GM19023 (cell line): ENCODE measurements at regions not wholly inside any gene's neighbourhood (a gene's known extent, or its start where the extent isn't known, plus 50 kb on each side); places are given as distances from the start of the nearest gene placed in this dataset.

Source experiments
- ATAC-seq: cut with Tn5 transposase; IDR thresholded peaks from one replicate; pipeline ENCODE4 v1.9.1; 2021; ENCODE audit warnings: mild to moderate bottlenecking, moderate library complexity; ENCODE audit not compliant: unreplicated experiment

DNA sequence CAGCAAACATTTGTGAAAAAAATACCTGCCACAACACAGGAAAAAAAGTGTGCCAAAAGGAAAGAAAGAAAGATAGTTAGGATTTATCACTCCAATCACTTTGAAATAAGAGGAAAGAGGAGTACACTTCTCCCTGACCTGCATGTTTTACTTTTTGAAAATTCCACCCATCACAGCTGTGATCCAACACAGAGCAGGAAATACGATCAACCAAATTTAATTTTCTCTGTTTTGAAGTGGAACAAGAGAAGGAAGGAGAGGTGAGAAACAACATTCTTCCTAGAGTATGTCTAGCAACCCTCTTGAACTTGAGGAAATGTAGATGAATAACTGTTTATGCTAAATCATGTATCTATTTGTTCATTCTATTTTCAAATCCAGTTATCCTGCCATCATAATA, 284.7 kb upstream of the SYT1 start:
- ATAC-seq: no peak

- no peak for ATAC-seq
Measured at GRCh38 chr12:78580296-78580695, 284.3 kb upstream of the SYT1 start.

GRCh38 chr12:78584695-78585094, 279.9 kb upstream of the SYT1 start:
- no peak for ATAC-seq

- no peak for ATAC-seq
Measured at GRCh38 chr12:78585132-78585531, 279.4 kb upstream of the SYT1 start.

DNA sequence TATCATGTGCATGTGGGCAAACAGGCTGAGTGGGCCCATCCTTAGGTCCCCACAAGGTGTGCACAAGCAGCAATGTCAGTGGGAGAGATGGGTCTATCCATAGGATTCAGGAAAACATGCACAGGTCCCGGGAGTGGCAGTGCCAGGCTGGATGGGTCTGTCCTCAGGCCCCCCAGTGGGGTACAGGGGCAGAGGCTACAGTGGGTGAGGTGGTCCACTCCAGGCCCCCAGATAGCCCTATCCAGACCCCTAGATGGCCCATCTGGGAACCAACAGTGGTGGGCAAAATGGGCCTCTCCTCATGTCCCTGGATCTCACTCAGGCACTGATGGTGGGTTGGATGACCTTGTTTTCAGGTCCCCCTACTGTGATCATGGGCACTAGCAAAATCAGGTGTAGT, 277.8 kb upstream of the SYT1 start:
- no peak for ATAC-seq

DNA sequence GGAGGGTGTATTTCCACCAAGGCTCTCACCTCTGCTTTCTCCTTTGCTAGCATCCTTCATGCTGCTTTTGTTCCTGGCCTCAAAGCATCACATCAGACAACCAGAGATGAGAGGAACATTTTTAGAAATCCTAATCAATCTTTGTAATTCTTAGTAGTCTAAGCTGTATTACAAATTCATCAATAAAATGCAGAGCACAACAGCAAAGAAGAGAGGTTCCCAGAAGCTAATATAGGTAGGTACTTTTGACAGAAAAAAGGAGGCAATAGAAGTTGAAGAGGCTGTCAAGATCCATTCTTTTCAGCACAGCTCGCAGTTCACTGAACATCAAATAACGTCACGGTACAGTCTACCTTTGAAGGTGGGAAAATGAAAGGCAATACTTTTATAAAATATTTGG, 265.2 kb upstream of the SYT1 start:
- no peak for ATAC-seq

DNA sequence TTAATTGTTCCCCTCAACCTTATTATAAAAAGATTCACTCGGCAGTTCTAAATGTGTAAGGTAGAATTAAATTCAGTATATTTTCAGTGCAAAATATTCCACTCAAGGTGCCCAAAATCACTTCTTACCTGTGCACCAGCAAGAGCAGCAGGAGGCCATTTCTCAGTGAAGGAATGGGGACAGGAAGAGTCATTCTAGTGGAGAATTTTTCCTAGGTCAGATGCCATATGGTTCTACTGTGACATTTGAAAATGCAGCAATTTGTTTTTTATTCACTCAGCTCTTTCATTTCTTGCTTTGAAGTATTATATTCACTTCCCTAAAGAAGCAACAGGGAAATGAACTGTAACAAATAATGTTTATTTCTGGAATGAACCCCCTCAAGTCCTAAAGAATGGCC, 264.0 kb upstream of the SYT1 start:
- ATAC-seq: no peak

DNA sequence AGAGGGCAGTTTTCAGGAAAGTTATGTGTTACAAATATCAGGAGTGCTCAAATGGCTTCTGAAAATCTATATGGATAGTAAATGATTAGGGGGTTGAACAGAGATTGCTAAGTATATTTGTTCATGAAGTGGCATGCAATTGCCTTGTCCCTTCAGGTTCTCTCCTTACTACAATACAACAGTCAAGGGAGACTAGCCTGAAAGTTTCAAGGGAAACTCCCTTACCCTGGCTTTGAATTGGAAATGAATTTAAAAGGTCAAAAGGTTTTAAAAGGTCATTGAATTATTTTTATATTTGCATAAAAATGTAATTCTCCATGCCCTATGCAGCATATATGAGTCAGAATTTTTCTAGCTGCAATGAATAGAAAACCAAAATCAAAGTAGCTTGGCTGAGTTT, 253.1 kb upstream of the SYT1 start:
- no peak for ATAC-seq

DNA sequence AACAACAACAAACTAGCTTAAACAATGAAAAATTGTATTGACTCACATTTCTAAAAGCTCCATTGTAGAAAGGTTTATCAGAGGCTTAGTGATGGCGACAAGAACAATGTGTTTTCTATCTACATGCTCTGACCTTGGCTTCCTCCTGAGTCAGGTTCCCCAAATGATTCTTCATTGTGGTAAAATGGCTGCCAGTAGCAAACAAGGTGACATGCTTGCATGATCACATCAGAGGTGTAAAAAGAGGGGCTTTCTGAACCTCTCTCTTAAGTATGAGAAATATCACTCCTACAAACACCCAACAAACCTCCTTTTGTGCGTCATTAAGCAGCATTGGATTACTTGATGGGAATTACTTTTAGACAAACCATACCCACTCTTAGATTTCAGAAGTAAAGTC, 252.4 kb upstream of the SYT1 start:
- ATAC-seq: no peak

DNA sequence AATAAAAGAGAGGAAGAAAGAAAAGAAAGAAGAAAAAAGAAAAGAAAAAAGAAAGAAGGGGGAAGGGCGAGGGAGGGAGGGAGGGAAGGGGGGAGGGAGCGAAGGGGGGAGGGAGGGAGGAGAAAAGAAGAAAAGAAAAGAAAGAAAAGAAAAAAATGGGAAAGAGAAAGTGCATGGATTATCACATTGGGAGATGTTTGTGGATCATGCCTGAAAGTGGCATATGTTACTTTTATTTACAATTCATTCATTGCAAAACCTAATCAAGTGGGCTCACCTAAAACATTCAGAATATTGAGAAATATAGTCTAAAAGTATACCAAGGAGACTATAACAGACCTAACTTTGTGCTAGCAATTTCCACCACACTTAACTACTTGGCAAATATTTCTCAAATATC, 246.9 kb upstream of the SYT1 start:
- ATAC-seq: no peak

DNA sequence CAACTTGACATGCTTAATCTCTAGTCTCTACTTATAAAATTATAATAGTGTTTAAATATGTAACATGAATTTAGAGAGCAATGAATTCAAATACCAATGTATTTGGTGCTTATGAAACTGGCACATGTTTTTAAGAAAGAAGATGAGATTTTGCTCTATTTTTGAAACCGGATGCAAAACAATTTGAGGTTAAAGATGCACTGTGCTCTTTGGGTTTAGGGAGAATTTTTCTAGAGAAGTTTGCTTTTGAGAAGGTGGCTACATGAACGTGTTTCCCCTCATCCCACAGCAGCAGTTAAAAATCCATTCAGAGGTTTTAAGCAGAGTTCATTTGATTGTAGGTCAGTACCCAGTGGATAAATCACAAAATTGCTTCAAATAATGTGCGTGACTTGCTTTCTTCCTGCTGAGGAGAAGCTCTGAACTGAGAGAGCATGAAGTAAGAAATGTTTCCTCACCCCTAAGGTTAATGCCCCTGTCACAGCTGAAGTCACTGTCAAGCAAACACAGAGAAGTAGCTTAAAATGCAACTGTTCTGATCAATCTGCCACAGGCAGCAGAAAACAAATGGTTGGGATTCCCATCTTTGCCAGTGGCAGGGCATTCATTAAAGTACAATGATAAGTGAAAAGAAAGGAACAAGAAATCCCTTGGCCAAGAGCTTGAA, 241.9 kb upstream of the SYT1 start:
- ATAC-seq: no peak

DNA sequence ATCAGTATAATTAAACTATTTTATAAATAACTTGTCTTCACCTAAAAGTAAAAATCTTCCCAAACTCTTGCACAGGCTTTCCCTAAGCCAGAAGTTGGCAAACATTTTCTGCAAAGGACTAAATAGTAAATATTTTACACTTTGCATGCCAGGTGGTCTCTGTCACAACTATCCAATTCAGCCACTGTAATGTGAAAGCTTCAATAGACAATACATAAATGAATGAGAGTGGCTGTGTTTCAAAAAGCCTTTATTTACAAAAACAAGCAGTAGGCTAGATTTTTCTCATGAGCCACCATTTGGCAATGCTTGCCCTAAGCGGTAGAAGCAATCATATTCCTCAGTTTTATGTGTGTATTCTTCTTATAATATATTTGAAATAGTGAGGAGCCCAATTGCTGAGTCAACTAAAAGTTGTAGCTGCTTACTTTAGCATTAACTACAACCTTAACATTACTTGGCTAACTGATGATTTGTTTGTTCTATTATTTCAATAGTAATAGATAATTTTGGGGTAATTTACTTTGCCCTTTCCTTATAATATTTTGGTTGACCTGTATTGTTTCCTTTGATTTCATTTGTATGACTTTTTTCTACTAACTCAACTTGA, 236.0 kb upstream of the SYT1 start:
- ATAC-seq: no peak

GRCh38 chr12:78636231-78636855, 228.2 kb upstream of the SYT1 start:
- ATAC-seq: no peak

GRCh38 chr12:78641837-78642423, 222.6 kb upstream of the SYT1 start:
- ATAC-seq: no peak

DNA sequence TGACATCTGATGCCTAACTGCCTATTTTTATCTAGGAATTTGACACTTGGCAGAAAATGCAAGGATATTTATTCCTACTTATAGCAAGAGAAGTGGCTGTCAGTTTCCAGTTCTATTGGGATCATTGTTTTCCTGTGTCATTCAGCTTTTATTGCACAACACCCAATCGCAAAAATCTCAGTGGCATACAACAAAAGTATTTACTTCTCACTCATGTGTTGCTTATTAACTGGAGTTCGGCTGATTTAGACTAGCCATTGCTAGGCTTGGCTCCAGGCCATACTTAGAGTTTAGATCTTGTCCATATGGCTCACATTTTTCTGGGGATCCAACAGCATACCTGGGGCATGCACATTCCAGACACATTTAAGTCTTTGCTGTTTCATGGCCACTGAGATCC, 218.6 kb upstream of the SYT1 start:
- no peak for ATAC-seq

- ATAC-seq: no peak
Measured at GRCh38 chr12:78651755-78652154, 212.8 kb upstream of the SYT1 start.

- ATAC-seq: no peak
Measured at GRCh38 chr12:78666584-78666983, 198.0 kb upstream of the SYT1 start.

- no peak for ATAC-seq
Measured at GRCh38 chr12:78671295-78671694, 193.3 kb upstream of the SYT1 start.

DNA sequence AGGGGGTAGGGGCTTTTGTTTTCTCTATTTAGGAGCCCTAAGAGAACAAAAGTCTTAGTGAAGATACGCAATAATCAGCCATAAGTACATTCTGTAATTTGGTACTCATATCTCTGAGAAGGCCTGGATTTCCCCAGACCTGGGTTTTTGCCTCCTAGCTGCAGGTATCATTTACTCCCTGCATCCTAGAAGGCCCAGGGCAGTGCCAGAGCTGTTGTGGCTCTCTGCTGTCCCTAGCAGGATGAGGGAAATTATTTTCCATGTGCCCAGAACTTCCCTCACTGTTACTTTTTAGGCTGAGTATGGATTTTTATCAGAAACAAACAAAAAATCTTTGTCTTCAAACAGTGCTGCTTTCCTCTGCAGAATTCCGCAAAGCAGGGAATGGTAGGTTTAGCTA, 192.5 kb upstream of the SYT1 start:
- no peak for ATAC-seq

DNA sequence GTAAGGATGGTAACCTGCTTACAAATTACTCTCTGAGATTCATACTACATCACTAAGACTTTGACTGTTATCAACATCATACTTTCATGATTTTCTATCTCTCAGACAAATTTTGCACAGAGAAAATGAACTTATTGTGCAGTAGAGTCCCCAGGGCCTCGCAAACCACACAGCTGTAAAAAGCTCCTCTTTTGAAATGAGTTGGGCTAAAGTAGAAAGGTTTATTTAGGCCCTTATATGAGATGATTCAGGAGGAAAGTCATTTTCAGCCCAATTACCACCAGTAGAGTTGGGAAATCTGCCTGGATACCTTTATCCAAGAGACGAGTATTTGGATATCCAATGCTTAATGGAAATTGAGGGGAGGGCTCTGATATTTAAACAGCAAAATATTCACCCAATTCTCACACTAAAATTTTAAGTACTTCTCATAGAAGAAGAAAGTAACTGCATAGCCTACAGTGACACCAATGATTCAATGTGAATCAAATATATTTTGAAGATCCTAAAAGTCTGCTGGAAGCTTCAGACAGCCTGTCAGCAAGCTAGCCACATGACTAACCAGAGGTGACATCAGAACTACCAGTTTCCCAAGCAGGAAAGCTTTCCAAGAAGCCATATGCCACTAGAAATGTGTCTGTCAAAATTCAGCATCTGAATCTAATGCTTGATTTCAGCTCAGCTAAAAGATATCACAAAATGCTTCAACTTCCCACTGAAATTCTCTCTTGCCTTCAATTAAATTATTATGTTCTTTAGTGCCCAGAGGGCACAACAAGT, 190.1 kb upstream of the SYT1 start:
- no peak for ATAC-seq

- ATAC-seq: no peak
Measured at GRCh38 chr12:78680596-78680995, 184.0 kb upstream of the SYT1 start.
